ENCODE measurements at regions not wholly inside any gene's neighbourhood (a gene's known extent, or its start where the extent isn't known, plus 50 kb on each side); places are given as distances from the start of the nearest gene placed in this dataset.
"Not testable (repeated sequence)": the region's sequence is repeated elsewhere in the genome, so short reads cannot be mapped to it uniquely, and the experiment has no call there.

DNA sequence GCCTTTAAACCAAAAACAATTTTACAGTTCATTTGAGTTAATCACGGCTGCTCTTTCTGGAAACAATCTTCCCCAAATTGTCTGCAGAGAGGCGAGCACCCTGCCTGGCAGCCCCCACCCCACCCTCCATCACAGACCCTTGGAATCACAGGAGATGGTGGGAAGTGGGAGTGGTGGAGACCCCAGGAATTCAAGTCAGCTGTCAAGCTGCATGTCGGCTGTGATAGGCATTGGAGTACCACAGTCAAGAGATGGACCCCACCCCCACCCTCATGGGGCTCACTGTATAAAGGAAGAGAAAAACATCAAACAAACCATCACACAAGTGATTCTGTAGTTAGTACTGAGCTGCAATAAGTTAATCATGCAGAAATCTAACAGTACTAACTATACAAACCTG is 360.4 kb downstream of the MATN1 start:
- no peak for TF ChIP-seq TAF1 (IDR thresholded peaks at IDR 0.05; ENCODE audit: low read depth, low read length)
- no peak for TF ChIP-seq POLR2A (IDR thresholded peaks at IDR 0.05; ENCODE audit: low read depth, low read length)
- TF ChIP-seq POLR2AphosphoS5 (IDR thresholded peaks at IDR 0.05; ENCODE audit: low read depth, low read length): no peak
- no peak for TF ChIP-seq POU2F2 (IDR thresholded peaks at IDR 0.05; ENCODE audit: low read depth, low read length)
- no peak for TF ChIP-seq PAX5 (IDR thresholded peaks at IDR 0.05; ENCODE audit: insufficient read depth, low read length, severe bottlenecking)
- no peak for TF ChIP-seq SPI1 (IDR thresholded peaks at IDR 0.05; ENCODE audit: low read depth, low read length)
- no peak for FAIRE-seq

GRCh38 chr1:30362603-30362990 is 360.8 kb downstream of the MATN1 start:
- no peak for TF ChIP-seq SPI1 (IDR thresholded peaks at IDR 0.05; ENCODE audit: low read depth, low read length)
- TF ChIP-seq POLR2A (IDR thresholded peaks at IDR 0.05; ENCODE audit: low read depth, low read length): no peak
- TF ChIP-seq PAX5 (IDR thresholded peaks at IDR 0.05; ENCODE audit: insufficient read depth, low read length, severe bottlenecking): no peak
- TF ChIP-seq TAF1 (IDR thresholded peaks at IDR 0.05; ENCODE audit: low read depth, low read length): no peak
- no peak for TF ChIP-seq POU2F2 (IDR thresholded peaks at IDR 0.05; ENCODE audit: low read depth, low read length)
- no peak for TF ChIP-seq POLR2AphosphoS5 (IDR thresholded peaks at IDR 0.05; ENCODE audit: low read depth, low read length)
- DNase-seq (ENCODE audit: insufficient read length, low spot score) (no peak), FAIRE-seq (no peak)

More for the DNA sequence above, 360.4 kb downstream of the MATN1 start:
- no peak for DNase-seq (ENCODE audit: insufficient read length, low spot score)

DNA sequence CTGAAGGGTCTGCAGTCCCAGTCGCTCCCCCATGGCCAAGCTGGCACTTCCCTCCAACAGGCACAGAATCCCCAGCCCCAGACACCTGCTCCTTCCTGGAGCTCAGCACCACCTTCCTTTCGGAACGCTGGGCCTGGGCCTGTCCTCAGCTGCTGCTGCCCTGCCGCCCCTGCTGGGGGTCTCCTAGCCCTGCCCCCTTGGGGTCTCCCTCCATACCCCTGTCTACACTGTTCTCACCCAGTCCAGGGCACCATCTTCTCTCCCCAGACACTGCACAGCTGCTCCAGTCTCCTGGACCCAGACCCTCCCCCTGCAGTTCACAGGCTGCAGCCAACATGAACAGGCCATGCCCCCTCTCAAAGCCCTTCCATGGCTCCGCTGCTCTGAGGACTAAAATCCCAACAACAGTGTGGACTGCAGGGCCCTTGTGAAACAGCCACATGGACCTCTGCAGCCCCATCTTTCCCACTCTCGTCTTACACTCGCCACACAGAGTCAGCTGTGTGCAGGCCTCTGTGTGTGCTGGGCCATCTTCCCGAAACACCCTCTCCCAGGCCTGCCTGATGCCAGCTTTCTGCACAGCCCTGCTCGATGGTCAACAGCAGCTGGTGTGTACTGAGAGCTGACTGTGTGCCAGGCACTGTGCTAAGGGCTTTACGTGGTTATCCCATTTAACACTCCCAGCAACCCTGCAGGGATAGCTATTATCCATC is 361.3 kb downstream of the MATN1 start:
- FAIRE-seq; DNase-seq (ENCODE audit: insufficient read length, low spot score): not testable (repeated sequence)

- DNase-seq (ENCODE audit: insufficient read length, low spot score) (no peak), FAIRE-seq (no peak)
- TF ChIP-seq POLR2AphosphoS5 (IDR thresholded peaks at IDR 0.05; ENCODE audit: low read depth, low read length): no peak
- TF ChIP-seq SPI1 (IDR thresholded peaks at IDR 0.05; ENCODE audit: low read depth, low read length): no peak
- TF ChIP-seq TAF1 (IDR thresholded peaks at IDR 0.05; ENCODE audit: low read depth, low read length): no peak
- no peak for TF ChIP-seq PAX5 (IDR thresholded peaks at IDR 0.05; ENCODE audit: insufficient read depth, low read length, severe bottlenecking)
- TF ChIP-seq POU2F2 (IDR thresholded peaks at IDR 0.05; ENCODE audit: low read depth, low read length): no peak
- TF ChIP-seq POLR2A (IDR thresholded peaks at IDR 0.05; ENCODE audit: low read depth, low read length): no peak
These were observed 362.6 kb downstream of the MATN1 start for GRCh38 chr1:30360753-30361152.

- FAIRE-seq: no peak
- TF ChIP-seq POU2F2 (IDR thresholded peaks at IDR 0.05; ENCODE audit: low read depth, low read length) (no peak), POLR2AphosphoS5 (IDR thresholded peaks at IDR 0.05; ENCODE audit: low read depth, low read length) (no peak), POLR2A (IDR thresholded peaks at IDR 0.05; ENCODE audit: low read depth, low read length) (no peak), PAX5 (IDR thresholded peaks at IDR 0.05; ENCODE audit: insufficient read depth, low read length, severe bottlenecking) (no peak)
- no peak for DNase-seq (ENCODE audit: insufficient read length, low spot score)
These were observed 363.1 kb downstream of the MATN1 start for GRCh38 chr1:30360281-30360680.

DNA sequence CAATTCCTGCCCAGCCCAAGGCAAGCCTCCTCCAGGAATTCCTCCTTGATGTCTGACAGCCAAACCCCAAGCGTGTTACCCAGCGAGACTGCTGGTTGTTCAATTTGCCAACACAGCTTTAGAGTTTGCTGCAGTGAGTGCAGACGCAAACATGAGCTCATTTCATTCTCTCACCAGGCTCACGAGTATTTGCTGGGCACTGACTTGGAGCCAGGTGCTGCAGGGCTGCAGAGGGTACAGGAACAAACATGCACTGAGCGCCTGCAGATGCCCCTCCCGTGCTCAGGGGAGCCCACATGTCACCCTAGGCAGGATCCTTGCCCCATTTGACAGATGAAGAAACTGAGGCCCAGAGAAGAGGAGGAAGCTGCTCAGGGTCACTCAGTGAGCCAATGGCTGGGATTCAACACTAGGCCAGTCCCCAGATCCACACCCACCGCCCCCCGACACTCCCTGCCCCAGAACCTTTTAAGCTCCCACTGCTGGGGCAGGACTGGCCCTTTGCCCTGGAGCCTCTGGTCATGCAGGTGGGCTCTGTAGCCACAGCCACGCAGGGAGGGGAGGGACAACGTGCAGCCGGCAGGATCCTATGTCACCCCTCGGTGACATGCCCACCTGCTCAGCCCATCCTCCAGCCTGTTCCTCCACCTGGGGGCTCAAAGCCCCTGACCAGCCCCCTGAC is 363.7 kb downstream of the MATN1 start:
- TF ChIP-seq POLR2AphosphoS5 (IDR thresholded peaks at IDR 0.05; ENCODE audit: low read depth, low read length): no peak
- no peak for TF ChIP-seq TAF1 (IDR thresholded peaks at IDR 0.05; ENCODE audit: low read depth, low read length)
- no peak for TF ChIP-seq PAX5 (IDR thresholded peaks at IDR 0.05; ENCODE audit: insufficient read depth, low read length, severe bottlenecking)
- TF ChIP-seq POLR2A (IDR thresholded peaks at IDR 0.05; ENCODE audit: low read depth, low read length): no peak
- TF ChIP-seq POU2F2 (IDR thresholded peaks at IDR 0.05; ENCODE audit: low read depth, low read length): no peak
- no peak for TF ChIP-seq SPI1 (IDR thresholded peaks at IDR 0.05; ENCODE audit: low read depth, low read length)
- FAIRE-seq: no peak
- no peak for DNase-seq (ENCODE audit: insufficient read length, low spot score)

GRCh38 chr1:30358500-30358899 is 364.9 kb downstream of the MATN1 start:
- DNase-seq (ENCODE audit: insufficient read length, low spot score): no peak
- TF ChIP-seq SPI1 (IDR thresholded peaks at IDR 0.05; ENCODE audit: low read depth, low read length) (no peak), POU2F2 (IDR thresholded peaks at IDR 0.05; ENCODE audit: low read depth, low read length) (no peak), POLR2AphosphoS5 (IDR thresholded peaks at IDR 0.05; ENCODE audit: low read depth, low read length) (no peak), PAX5 (IDR thresholded peaks at IDR 0.05; ENCODE audit: insufficient read depth, low read length, severe bottlenecking) (no peak), TAF1 (IDR thresholded peaks at IDR 0.05; ENCODE audit: low read depth, low read length) (no peak), POLR2A (IDR thresholded peaks at IDR 0.05; ENCODE audit: low read depth, low read length) (no peak)
- no peak for FAIRE-seq

DNA sequence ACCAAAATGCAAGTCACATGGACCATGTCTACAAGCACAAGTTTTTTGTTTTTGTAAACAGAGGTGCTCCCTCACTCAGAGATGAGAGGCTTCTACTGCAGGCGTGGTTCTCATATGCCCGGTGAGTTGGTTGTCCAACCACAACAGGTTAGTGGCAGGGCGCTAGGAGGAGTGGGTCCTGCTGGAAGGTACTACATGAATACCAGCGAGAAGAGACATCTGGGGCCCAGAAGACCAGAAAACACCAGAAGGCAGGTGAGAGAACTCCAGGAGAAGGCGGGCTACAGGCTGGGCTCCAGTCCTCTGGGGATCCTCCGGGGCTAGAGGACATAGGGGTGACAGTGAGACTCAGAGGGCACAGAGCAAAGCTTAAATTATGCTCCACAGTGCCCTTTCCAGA is 366.5 kb downstream of the MATN1 start:
- DNase-seq (ENCODE audit: insufficient read length, low spot score): no peak
- FAIRE-seq: no peak
- TF ChIP-seq SPI1 (IDR thresholded peaks at IDR 0.05; ENCODE audit: low read depth, low read length): no peak
- TF ChIP-seq PAX5 (IDR thresholded peaks at IDR 0.05; ENCODE audit: insufficient read depth, low read length, severe bottlenecking): no peak
- no peak for TF ChIP-seq POLR2AphosphoS5 (IDR thresholded peaks at IDR 0.05; ENCODE audit: low read depth, low read length)
- no peak for TF ChIP-seq POLR2A (IDR thresholded peaks at IDR 0.05; ENCODE audit: low read depth, low read length)
- no peak for TF ChIP-seq TAF1 (IDR thresholded peaks at IDR 0.05; ENCODE audit: low read depth, low read length)
- no peak for TF ChIP-seq POU2F2 (IDR thresholded peaks at IDR 0.05; ENCODE audit: low read depth, low read length)

DNA sequence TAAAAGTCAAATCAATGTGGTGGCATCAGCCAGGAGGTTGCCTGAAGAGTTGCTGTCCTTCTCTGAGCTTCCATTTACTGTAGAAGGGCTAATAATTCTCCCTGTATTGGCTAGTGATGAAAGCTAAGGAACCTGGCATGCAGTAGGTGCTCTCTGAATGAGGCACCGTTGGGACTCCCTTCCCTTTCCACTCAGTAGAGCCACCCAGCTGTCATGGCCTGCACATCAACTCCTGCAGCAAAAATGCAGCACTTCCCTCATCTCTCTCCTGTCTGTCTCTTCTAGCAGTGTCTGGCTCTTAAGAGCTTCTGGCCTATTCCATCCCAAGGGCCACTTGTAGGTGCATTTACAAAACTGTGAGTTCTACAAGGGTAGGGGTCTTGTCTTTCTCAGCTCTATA is 369.0 kb downstream of the MATN1 start:
- DNase-seq (ENCODE audit: insufficient read length, low spot score): no peak
- FAIRE-seq: no peak
- TF ChIP-seq POLR2A (IDR thresholded peaks at IDR 0.05; ENCODE audit: low read depth, low read length) (no peak), TAF1 (IDR thresholded peaks at IDR 0.05; ENCODE audit: low read depth, low read length) (no peak), POLR2AphosphoS5 (IDR thresholded peaks at IDR 0.05; ENCODE audit: low read depth, low read length) (no peak)

GRCh38 chr1:30353637-30354036 is 369.7 kb downstream of the MATN1 start:
- FAIRE-seq: no peak
- TF ChIP-seq POLR2AphosphoS5 (IDR thresholded peaks at IDR 0.05; ENCODE audit: low read depth, low read length) (no peak), POLR2A (IDR thresholded peaks at IDR 0.05; ENCODE audit: low read depth, low read length) (no peak), SPI1 (IDR thresholded peaks at IDR 0.05; ENCODE audit: low read depth, low read length) (no peak)
- no peak for DNase-seq (ENCODE audit: insufficient read length, low spot score)
